Suprapubic skin (tissue), 3 donors: ENCODE measurements at regions not wholly inside any gene's neighbourhood (a gene's known extent, or its start where the extent isn't known, plus 50 kb on each side); places are given as distances from the start of the nearest gene placed in this dataset.

ENCODE experiments used
- EP300 ChIP-seq: sonication (generic); formaldehyde crosslinking; IDR thresholded peaks from one replicate; pipeline ENCODE4 v1.6.1; 2017; ENCODE audit warnings: antibody characterized with exemption
- POLR2A ChIP-seq, 2 donors: fragments of 450-650 bp; IDR thresholded peaks; one replicate each; pipeline ENCODE4 v1.6.1; 2017; ENCODE audit warnings: antibody characterized with exemption in 2 of 2, mild to moderate bottlenecking in 2 of 2, moderate library complexity in 2 of 2
- TF ChIP-seq, protein P1 (sequence below), 2 donors: fragments of 200-600 bp in 1 of 2; fragments of 450-650 bp in 1 of 2; sonication (generic) in 1 of 2; IDR thresholded peaks; one replicate each; pipeline ENCODE4 v1.5.1; 2016 to 2019; ENCODE audit warnings: antibody characterized with exemption in 2 of 2, mild to moderate bottlenecking in 1 of 2, moderate library complexity in 1 of 2

DNA sequence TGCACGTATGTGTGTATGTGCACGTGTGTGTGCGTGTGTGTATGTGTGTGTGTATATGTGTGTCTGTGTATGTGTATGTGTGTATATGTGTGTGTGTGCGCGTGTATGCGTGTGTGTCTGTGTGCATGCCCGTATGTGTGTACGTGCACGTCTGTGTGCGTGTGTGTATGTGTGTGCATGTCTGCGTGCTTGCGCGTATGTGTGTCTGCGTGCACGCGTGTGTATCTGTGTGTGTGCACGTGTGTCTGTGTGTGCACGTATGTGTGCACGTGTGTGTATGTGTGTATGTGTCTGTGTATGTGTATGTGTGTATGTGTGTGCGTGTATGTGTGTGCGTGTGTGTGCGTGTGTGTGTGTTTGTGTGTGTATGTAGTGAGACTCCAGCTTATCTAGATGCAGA is 97.5 kb upstream of the SPATS2L start:
- TF ChIP-seq, protein P1, sequence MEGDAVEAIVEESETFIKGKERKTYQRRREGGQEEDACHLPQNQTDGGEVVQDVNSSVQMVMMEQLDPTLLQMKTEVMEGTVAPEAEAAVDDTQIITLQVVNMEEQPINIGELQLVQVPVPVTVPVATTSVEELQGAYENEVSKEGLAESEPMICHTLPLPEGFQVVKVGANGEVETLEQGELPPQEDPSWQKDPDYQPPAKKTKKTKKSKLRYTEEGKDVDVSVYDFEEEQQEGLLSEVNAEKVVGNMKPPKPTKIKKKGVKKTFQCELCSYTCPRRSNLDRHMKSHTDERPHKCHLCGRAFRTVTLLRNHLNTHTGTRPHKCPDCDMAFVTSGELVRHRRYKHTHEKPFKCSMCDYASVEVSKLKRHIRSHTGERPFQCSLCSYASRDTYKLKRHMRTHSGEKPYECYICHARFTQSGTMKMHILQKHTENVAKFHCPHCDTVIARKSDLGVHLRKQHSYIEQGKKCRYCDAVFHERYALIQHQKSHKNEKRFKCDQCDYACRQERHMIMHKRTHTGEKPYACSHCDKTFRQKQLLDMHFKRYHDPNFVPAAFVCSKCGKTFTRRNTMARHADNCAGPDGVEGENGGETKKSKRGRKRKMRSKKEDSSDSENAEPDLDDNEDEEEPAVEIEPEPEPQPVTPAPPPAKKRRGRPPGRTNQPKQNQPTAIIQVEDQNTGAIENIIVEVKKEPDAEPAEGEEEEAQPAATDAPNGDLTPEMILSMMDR (IDR thresholded peaks at IDR 0.05), result no peak
- no peak for TF ChIP-seq POLR2A (IDR thresholded peaks at IDR 0.05)
- no peak for TF ChIP-seq EP300
